GM12878 (cell line): ENCODE measurements at regions not wholly inside any gene's neighbourhood (a gene's known extent, or its start where the extent isn't known, plus 50 kb on each side); places are given as distances from the start of the nearest gene placed in this dataset.

ENCODE experiments used
- ATAC-seq: fragments of 200-7000 bp; cut with Tn5 transposase; 3 replicates; pipeline ENCODE4 v1.9.1; 2020; ENCODE audit warnings: mild to moderate bottlenecking, moderate library complexity
- BruUV-seq: library from RNA; stranded (reverse); fragments of 400-500 nt; replicated peaks from 2 replicates; lab custom pipeline; 2021; lab: Mats Ljungman, UMichigan
- CTCF ChIA-PET: fragments of 300-600 bp; sonication (Branson Sonifier 250); formaldehyde crosslinking; extraction: SDS; loops from one replicate; lab custom pipeline; 2021; ENCODE audit warnings: inconsistent platforms; lab: Yijun Ruan, JAX
- POLR2A ChIA-PET: fragments of 350-600 bp; formaldehyde crosslinking; extraction: SDS; loops from one replicate; lab custom pipeline; 2021; ENCODE audit warnings: inconsistent platforms; lab: Charles Lee
- RAD21 ChIA-PET: fragments of 300-600 bp; sonication (Branson Sonifier 250); formaldehyde crosslinking; loops from one replicate; lab custom pipeline; 2023; ENCODE audit warnings: antibody characterized with exemption; ENCODE audit not compliant: unreplicated experiment; lab: Charles Lee
- SMC1A ChIA-PET: fragments of 300-600 bp; sonication (Branson Sonifier 250); formaldehyde crosslinking; loops from one replicate; lab custom pipeline; 2023; ENCODE audit not compliant: unreplicated experiment, uncharacterized antibody; lab: Charles Lee
- DNase-seq: peaks from one replicate; pipeline ENCODE4 v3.0.0-alpha.2; 2011; ENCODE audit warnings: low read depth, low spot score
- FAIRE-seq: peaks from 3 replicates; lab custom pipeline; 2011; peaks lifted over from hg19 to GRCh38; lab: Jason Lieb, UNC
- H2AFZ ChIP-seq: 2 replicates; pipeline ENCODE4 v1.6.0; 2011; ENCODE audit warnings: low read depth, low read length, control low read depth; ENCODE audit not compliant: control insufficient read depth
- H3K27ac ChIP-seq: 2 replicates; pipeline ENCODE4 v1.5.1; 2011; ENCODE audit warnings: control low read depth; ENCODE audit not compliant: control insufficient read depth, insufficient read depth
- H3K27me3 ChIP-seq, 2 experiments: replicated peaks in 1 of 2; 2 replicates each; pipeline versions ENCODE4 v1.6.0 to v1.6.1; 2011; ENCODE audit warnings: low read length in 1 of 2; ENCODE audit not compliant: control insufficient read depth in 2 of 2, insufficient read depth in 2 of 2
- H3K36me3 ChIP-seq, 2 experiments: 2 replicates each; pipeline ENCODE4 v1.5.1; 2011; ENCODE audit warnings: low read length in 1 of 2; ENCODE audit not compliant: control insufficient read depth in 2 of 2, insufficient read depth in 2 of 2
- H3K4me1 ChIP-seq: 2 replicates; pipeline ENCODE4 v1.6.1; 2011; ENCODE audit warnings: mild to moderate bottlenecking, low read length, moderate library complexity, mixed read lengths; ENCODE audit not compliant: control insufficient read depth, insufficient read depth
- H3K4me2 ChIP-seq: 2 replicates; pipeline ENCODE4 v1.6.0; 2011; ENCODE audit warnings: control low read depth; ENCODE audit not compliant: control insufficient read depth, insufficient read depth
- H3K4me3 ChIP-seq: fragments of 200-600 bp; sonication (generic); 2 replicates; pipeline ENCODE4 v1.5.1; 2016
- H3K79me2 ChIP-seq: 2 replicates; pipeline ENCODE4 v1.6.0; 2011; ENCODE audit warnings: low read length; ENCODE audit not compliant: control insufficient read depth, insufficient read depth
- H3K9ac ChIP-seq: 2 replicates; pipeline ENCODE4 v1.8.0; 2011; ENCODE audit warnings: low read length, control low read depth, mixed read lengths; ENCODE audit not compliant: control insufficient read depth, insufficient read depth
- H3K9me3 ChIP-seq: replicated peaks from 3 replicates; pipeline ENCODE4 v1.5.1; 2011; ENCODE audit warnings: mild to moderate bottlenecking, low read length; ENCODE audit not compliant: control insufficient read depth, insufficient read depth
- H4K20me1 ChIP-seq: 2 replicates; pipeline ENCODE4 v1.6.0; 2011; ENCODE audit not compliant: control insufficient read depth, insufficient read depth
- BHLHE40 ChIP-seq, 2 experiments: fragments of 450-650 bp in 1 of 2; IDR thresholded peaks; 2 replicates each; pipeline ENCODE4 v1.6.1; 2011 to 2017; ENCODE audit warnings: low read depth in 2 of 2, borderline replicate concordance in 1 of 2, improper control_type of control experiment in 1 of 2, low read length in 1 of 2, mild to moderate bottlenecking in 1 of 2
- EGR1 ChIP-seq, 2 experiments: IDR thresholded peaks; 1 replicate in 1 of 2; 2 replicates in 1 of 2; pipeline ENCODE4 v1.6.1; 2011 to 2012; ENCODE audit warnings: low read depth in 2 of 2, low read length in 2 of 2, borderline replicate concordance in 1 of 2, mild to moderate bottlenecking in 1 of 2, moderate library complexity in 1 of 2
- FOS ChIP-seq: IDR thresholded peaks from 3 replicates; pipeline ENCODE4 v1.6.1; 2011; ENCODE audit warnings: borderline replicate concordance; ENCODE audit not compliant: insufficient read length; ENCODE audit errors: extremely low read depth
- NR2C1 ChIP-seq: fragments of 450-650 bp; IDR thresholded peaks from 2 replicates; pipeline ENCODE4 v1.6.1; 2017; ENCODE audit warnings: antibody characterized with exemption, mild to moderate bottlenecking, moderate library complexity
- REST ChIP-seq: IDR thresholded peaks from 2 replicates; pipeline ENCODE4 v1.6.1; 2012; ENCODE audit warnings: mild to moderate bottlenecking, low read depth, low read length
- SP1 ChIP-seq: IDR thresholded peaks from one replicate; pipeline ENCODE4 v1.6.1; 2011; ENCODE audit warnings: low read depth, low read length
- TAF1 ChIP-seq: IDR thresholded peaks from 2 replicates; pipeline ENCODE4 v1.6.1; 2011; ENCODE audit warnings: mild to moderate bottlenecking, low read depth, low read length, borderline replicate concordance
- TCF3 ChIP-seq: IDR thresholded peaks from 2 replicates; pipeline ENCODE4 v1.6.1; 2012; ENCODE audit warnings: low read depth, mild to moderate bottlenecking, low read length, borderline replicate concordance; ENCODE audit not compliant: insufficient read depth
- ZBTB40 ChIP-seq: fragments of 450-650 bp; IDR thresholded peaks from 2 replicates; pipeline ENCODE4 v1.6.1; 2016; ENCODE audit warnings: mild to moderate bottlenecking, moderate library complexity, borderline replicate concordance
- ZNF274 ChIP-seq: IDR thresholded peaks from one replicate; pipeline ENCODE4 v1.8.0; 2011; ENCODE audit not compliant: insufficient read length, insufficient read depth
- ZZZ3 ChIP-seq: IDR thresholded peaks from 2 replicates; pipeline ENCODE4 v1.6.1; 2011; ENCODE audit warnings: low read depth; ENCODE audit not compliant: control insufficient read depth, insufficient read length
- WGBS: methylation state at CpG from one replicate; pipeline ENCODE4 v1.1.6; 2016; ENCODE audit warnings: low lambda C conversion rate; ENCODE audit not compliant: insufficient replicate concordance, insufficient coverage; ENCODE audit errors: missing lambda C conversion rate; 5-methylcytosine and 5-hydroxymethylcytosine counted together
- in situ Hi-C: fragments of 300-500 bp; cut with MboI; formaldehyde crosslinking; loops from 9 replicates; pipeline ENCODE4 v1.14.3; 2018; ENCODE audit warnings: mixed read lengths
- intact Hi-C: fragments of 100-400 bp; cut with micrococcal nuclease; formaldehyde crosslinking; loops from one replicate; pipeline ENCODE4 v1.14.2; 2022; ENCODE audit not compliant: unreplicated experiment
- TF ChIP-seq, protein P1 (sequence below): fragments of 450-650 bp; IDR thresholded peaks from 2 replicates; pipeline ENCODE4 v1.6.1; 2017; ENCODE audit warnings: low read depth, mild to moderate bottlenecking, moderate library complexity

DNA sequence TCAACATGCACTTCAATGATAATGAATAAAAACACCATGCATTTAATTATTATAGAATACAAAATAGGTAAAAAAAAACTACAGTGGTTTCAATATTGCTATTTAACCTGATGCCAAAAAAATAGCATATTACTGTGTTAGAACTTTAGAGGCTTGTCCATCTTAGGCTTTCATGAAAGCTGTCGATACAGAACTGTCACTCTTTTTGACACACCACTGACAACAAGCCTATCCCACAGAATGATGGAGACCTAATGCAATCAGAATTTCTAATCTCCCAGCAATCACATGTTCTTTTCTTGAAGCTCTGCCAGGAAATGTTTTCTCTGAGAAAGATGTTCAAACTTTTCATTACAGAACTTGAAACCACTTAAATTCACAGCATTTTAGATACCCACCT lies 490.3 kb upstream of the EPHA6 start:
- RAD21 ChIA-PET: no interaction called here
- H2AFZ ChIP-seq: no peak overlapping the region

More for the DNA sequence above, 490.3 kb upstream of the EPHA6 start:
- Histone ChIP-seq H3K36me3 (no peaks in the 10 kb centered on the region), H3K4me1 (no peaks in the 10 kb centered on the region), H3K4me2 (no peak overlapping the region), H3K79me2 (no peaks in the 10 kb centered on the region)
- no TSS peak for BruUV-seq
- WGBS: 0% methylated on average over 1 of the region's 1 CpG
- TF ChIP-seq NR2C1: no peak
- no peak for TF ChIP-seq ZBTB40
- TF ChIP-seq BHLHE40 (IDR thresholded peaks at IDR 0.05; ENCODE audit: borderline replicate concordance in 1 of 2, low read depth in 2 of 2, low read length in 1 of 2): no peak
- no peak for TF ChIP-seq TAF1
- TF ChIP-seq TCF3: no peak
- TF ChIP-seq SP1: no peak
- TF ChIP-seq ZNF274: no peak
- TF ChIP-seq FOS: no peak
- TF ChIP-seq, protein P1, sequence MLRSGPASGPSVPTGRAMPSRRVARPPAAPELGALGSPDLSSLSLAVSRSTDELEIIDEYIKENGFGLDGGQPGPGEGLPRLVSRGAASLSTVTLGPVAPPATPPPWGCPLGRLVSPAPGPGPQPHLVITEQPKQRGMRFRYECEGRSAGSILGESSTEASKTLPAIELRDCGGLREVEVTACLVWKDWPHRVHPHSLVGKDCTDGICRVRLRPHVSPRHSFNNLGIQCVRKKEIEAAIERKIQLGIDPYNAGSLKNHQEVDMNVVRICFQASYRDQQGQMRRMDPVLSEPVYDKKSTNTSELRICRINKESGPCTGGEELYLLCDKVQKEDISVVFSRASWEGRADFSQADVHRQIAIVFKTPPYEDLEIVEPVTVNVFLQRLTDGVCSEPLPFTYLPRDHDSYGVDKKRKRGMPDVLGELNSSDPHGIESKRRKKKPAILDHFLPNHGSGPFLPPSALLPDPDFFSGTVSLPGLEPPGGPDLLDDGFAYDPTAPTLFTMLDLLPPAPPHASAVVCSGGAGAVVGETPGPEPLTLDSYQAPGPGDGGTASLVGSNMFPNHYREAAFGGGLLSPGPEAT: no peak
- TF ChIP-seq ZZZ3: no peak
- no peak for TF ChIP-seq EGR1 (IDR thresholded peaks at IDR 0.05; ENCODE audit: borderline replicate concordance in 1 of 2, low read depth in 2 of 2, low read length in 2 of 2)
- TF ChIP-seq REST: no peak
- TF ChIP-seq, all 136 proteins: peak for 0
- FAIRE-seq (no peak), ATAC-seq (no peak), DNase-seq (no peak)
- H3K9me3 ChIP-seq: no peaks in the 10 kb centered on the region
- H3K27me3 ChIP-seq: no peaks in the 10 kb centered on the region
- H3K9ac ChIP-seq: no peak overlapping the region
- intact Hi-C loops: no loop called here
- in situ Hi-C loops: no loop called here
- H4K20me1 ChIP-seq: no peaks in the 10 kb centered on the region
- ChIA-PET POLR2A (no interaction called here), CTCF (no interaction called here), SMC1A (no interaction called here)
- H3K4me3 ChIP-seq: no peak overlapping the region
- H3K27ac ChIP-seq: no peak overlapping the region
